Tibial artery (tissue), 4 donors: ENCODE measurements at regions not wholly inside any gene's neighbourhood (a gene's known extent, or its start where the extent isn't known, plus 50 kb on each side); places are given as distances from the start of the nearest gene placed in this dataset.
"Not testable (repeated sequence)": the region's sequence is repeated elsewhere in the genome, so short reads cannot be mapped to it uniquely, and the experiment has no call there.

Source experiments
- DNase-seq, 2 donors: peaks; one replicate each; pipeline ENCODE4 v3.0.0-alpha.2; 2019
- H3K27ac ChIP-seq, 2 donors: fragments of 200-600 bp; sonication (generic) in 1 of 2; 1 replicate in 1 of 2; 2 replicates in 1 of 2; pipeline ENCODE4 v1.5.1; 2018 to 2019; ENCODE audit warnings: mild to moderate bottlenecking in 1 of 2
- H3K27me3 ChIP-seq, 2 donors: fragments of 200-600 bp; sonication (generic) in 1 of 2; one replicate each; pipeline versions ENCODE4 v1.5.1 to v1.6.0; 2016 to 2019
- H3K36me3 ChIP-seq, 3 donors: fragments of 200-600 bp; sonication (generic) in 2 of 3; one replicate each; pipeline ENCODE4 v1.5.1; 2016 to 2019; ENCODE audit warnings: mild to moderate bottlenecking in 2 of 3
- H3K4me1 ChIP-seq, 4 donors: fragments of 200-600 bp; sonication (generic) in 2 of 4; 1 replicate in 3 of 4; 2 replicates in 1 of 4; pipeline ENCODE4 v1.5.1; 2016 to 2019
- H3K4me3 ChIP-seq, 2 donors: fragments of 200-600 bp; sonication (generic) in 1 of 2; 1 replicate in 1 of 2; 2 replicates in 1 of 2; pipeline ENCODE4 v1.5.1; 2018 to 2019; ENCODE audit warnings: mild to moderate bottlenecking in 2 of 2
- H3K9me3 ChIP-seq, 3 donors: fragments of 200-600 bp; sonication (generic) in 1 of 3; one replicate each; pipeline ENCODE4 v1.5.1; 2016 to 2019
- intact Hi-C: fragments of 100-400 bp; cut with DNase I; formaldehyde crosslinking; loops from one replicate; pipeline ENCODE4 v1.15.0; 2023; ENCODE audit warnings: low total_unique reads
- TF ChIP-seq, protein P1 (sequence below), 2 experiments: fragments of 200-600 bp in 1 of 2; fragments of 450-650 bp in 1 of 2; IDR thresholded peaks; one replicate each; pipeline ENCODE4 v1.5.1; 2017 to 2019; ENCODE audit warnings: antibody characterized with exemption in 2 of 2, mild to moderate bottlenecking in 1 of 2, moderate library complexity in 1 of 2

DNA sequence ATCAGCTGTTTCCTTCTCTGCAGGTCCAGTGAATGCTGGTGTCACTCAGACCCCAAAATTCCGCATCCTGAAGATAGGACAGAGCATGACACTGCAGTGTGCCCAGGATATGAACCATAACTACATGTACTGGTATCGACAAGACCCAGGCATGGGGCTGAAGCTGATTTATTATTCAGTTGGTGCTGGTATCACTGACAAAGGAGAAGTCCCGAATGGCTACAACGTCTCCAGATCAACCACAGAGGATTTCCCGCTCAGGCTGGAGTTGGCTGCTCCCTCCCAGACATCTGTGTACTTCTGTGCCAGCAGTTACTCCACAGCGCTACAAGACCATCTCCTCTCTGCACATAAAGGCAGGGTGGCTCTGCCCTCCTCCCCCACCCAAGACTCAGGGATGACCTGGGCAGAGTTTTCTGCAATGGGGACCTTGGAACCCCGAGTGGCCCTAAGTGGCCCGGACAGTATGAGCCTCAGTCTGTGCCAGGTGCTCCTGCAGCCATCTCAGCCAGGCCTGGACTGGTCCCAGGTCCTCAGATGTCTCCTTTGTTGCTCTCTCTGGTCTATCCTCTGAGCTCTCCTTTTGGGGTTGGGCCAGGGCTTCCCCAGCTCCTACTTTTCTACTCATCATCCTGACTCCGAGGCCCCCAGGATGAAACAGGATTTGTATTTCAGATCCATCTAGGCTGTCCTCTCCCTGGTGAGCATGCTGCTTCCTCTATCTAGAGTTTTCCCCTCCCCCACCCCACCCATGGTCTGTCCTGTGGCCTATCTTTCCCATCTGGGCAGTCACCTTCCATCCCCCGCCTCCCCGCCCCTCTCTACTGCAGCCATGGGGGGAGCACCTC is 212.1 kb upstream of the PRSS58 start:
- H3K4me3 ChIP-seq, result no peak overlapping the region
- TF ChIP-seq, protein P1, sequence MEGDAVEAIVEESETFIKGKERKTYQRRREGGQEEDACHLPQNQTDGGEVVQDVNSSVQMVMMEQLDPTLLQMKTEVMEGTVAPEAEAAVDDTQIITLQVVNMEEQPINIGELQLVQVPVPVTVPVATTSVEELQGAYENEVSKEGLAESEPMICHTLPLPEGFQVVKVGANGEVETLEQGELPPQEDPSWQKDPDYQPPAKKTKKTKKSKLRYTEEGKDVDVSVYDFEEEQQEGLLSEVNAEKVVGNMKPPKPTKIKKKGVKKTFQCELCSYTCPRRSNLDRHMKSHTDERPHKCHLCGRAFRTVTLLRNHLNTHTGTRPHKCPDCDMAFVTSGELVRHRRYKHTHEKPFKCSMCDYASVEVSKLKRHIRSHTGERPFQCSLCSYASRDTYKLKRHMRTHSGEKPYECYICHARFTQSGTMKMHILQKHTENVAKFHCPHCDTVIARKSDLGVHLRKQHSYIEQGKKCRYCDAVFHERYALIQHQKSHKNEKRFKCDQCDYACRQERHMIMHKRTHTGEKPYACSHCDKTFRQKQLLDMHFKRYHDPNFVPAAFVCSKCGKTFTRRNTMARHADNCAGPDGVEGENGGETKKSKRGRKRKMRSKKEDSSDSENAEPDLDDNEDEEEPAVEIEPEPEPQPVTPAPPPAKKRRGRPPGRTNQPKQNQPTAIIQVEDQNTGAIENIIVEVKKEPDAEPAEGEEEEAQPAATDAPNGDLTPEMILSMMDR (IDR thresholded peaks at IDR 0.05), result no peak
- DNase-seq, result peak in 1 of 2 donors; percentile 51
- H3K27ac ChIP-seq, result no peak overlapping the region
- intact Hi-C loops, result no loop called here
- no peaks in the 10 kb centered on the region for H3K27me3 ChIP-seq
- H3K9me3 ChIP-seq, result no peaks in the 10 kb centered on the region
- no peaks in the 10 kb centered on the region for H3K4me1 ChIP-seq
- no peaks in the 10 kb centered on the region for H3K36me3 ChIP-seq

DNA sequence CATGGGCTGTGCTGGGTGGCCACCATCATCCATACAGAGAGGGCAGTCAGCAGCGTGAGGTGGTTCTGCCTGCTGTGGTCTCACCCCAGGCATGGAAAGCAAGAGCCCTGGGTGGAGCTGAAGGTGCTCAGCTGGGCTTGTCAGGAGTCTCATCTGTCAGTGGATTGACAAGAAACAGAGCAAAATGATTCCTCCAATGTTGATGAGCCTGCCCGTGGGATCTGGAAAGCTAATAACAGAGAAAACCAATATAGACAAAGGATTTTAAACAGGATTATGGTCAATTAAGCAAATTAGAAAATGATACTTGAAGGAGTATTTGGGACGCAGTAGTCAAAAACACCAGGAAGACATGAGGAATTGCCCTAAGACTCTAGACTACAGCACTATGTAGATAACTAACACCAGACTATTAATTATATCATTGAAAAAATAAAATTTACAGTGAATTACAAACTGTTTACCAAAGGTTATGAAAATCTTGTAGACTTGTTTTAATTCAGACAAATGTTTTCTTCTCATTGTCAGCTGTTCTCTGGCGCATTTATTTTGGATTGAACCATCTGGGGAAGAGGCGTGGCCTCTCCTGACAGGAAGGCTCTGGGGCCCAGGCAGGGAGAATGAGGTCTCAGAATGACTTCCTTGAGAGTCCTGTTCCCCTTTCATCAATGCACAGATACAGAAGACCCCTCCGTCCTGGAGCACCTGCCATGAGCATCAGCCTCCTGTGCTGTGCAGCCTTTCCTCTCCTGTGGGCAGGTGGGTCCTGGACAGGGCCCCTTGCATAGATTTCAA is 211.2 kb upstream of the PRSS58 start:
- H3K4me3 ChIP-seq, result no peak overlapping the region
- H3K27ac ChIP-seq, result no peak overlapping the region
- intact Hi-C loops, result no loop called here

GRCh38 chr7:142467056-142467655 is 209.3 kb upstream of the PRSS58 start:
- H3K36me3 ChIP-seq, H3K4me1 ChIP-seq, H3K4me3 ChIP-seq, H3K27me3 ChIP-seq, H3K9me3 ChIP-seq, intact Hi-C loops, DNase-seq, H3K27ac ChIP-seq: not testable (repeated sequence)

More for the DNA sequence above, 211.2 kb upstream of the PRSS58 start:
- TF ChIP-seq, protein P1 (IDR thresholded peaks at IDR 0.05), result no peak
- DNase-seq, result peak in 1 of 2 donors; percentile 45
- Histone ChIP-seq H3K9me3 (no peaks in the 10 kb centered on the region), H3K4me1 (no peaks in the 10 kb centered on the region), H3K36me3 (no peaks in the 10 kb centered on the region), H3K27me3 (no peaks in the 10 kb centered on the region)

DNA sequence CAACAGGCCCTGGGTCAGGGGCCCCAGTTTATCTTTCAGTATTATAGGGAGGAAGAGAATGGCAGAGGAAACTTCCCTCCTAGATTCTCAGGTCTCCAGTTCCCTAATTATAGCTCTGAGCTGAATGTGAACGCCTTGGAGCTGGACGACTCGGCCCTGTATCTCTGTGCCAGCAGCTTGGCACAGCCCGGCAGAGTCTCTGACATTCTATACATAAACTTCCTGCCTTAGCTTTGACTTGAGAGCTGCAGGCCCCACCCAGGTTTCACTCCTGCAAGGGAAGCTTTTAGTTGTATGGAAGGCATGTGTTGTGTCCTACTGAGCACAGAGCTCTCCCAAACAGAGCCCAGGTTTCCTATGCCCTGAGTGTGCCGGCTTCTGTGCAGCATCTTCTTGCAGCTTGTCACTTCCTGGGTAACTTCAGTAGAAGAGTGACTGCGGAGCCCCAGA is 205.6 kb upstream of the PRSS58 start:
- DNase-seq, result no peak
- Histone ChIP-seq H3K4me1 (no peaks in the 10 kb centered on the region), H3K27me3 (no peaks in the 10 kb centered on the region), H3K4me3 (no peak overlapping the region), H3K27ac (no peak overlapping the region), H3K36me3 (no peaks in the 10 kb centered on the region), H3K9me3 (no peaks in the 10 kb centered on the region)
- TF ChIP-seq, protein P1 (IDR thresholded peaks at IDR 0.05), result no peak
- intact Hi-C loops, result no loop called here

DNA sequence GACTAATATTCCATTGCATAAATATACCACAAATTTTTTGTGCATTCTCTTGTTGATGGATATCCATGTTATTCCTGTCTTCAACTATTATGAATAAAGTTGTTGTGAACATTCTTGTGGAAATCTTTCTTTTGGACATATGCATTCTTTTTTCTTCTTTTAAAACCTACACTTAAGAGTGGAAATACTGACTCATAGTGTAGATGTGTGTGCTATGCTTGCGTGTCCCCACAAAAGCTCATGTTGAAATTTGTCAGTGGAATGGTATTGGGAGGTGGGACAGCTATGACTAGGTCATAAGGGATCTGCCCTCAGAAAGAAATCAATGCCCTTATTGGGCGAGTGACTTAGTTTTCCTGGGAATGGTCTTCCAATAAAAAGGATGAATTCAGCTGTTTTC is 203.6 kb upstream of the PRSS58 start:
- H3K27me3 ChIP-seq, result no peaks in the 10 kb centered on the region
- H3K4me1 ChIP-seq, result no peaks in the 10 kb centered on the region
- no peak overlapping the region for H3K27ac ChIP-seq
- intact Hi-C loops, result no loop called here
- TF ChIP-seq, protein P1 (IDR thresholded peaks at IDR 0.05), result no peak
- DNase-seq, result no peak
- H3K9me3 ChIP-seq, result no peaks in the 10 kb centered on the region
- H3K4me3 ChIP-seq, result no peak overlapping the region
- no peaks in the 10 kb centered on the region for H3K36me3 ChIP-seq
